CD4-positive, alpha-beta T cell treated with Interleukin-4 for 1 hour (primary cell): ENCODE measurements at regions not wholly inside any gene's neighbourhood (a gene's known extent, or its start where the extent isn't known, plus 50 kb on each side); places are given as distances from the start of the nearest gene placed in this dataset.

Source experiments
- DNase-seq, 2 donors: peaks; one replicate each; pipeline ENCODE4 v3.0.0-alpha.2; 2020 to 2022

GRCh38 chr2:506866-507265 lies 170.3 kb downstream of the TMEM18 start:
- DNase-seq, result no peak

GRCh38 chr2:506451-506850 lies 170.8 kb downstream of the TMEM18 start:
- DNase-seq, result no peak

- no peak for DNase-seq
These were observed 171.3 kb downstream of the TMEM18 start for GRCh38 chr2:505941-506340.

- no peak for DNase-seq
These were observed 173.8 kb downstream of the TMEM18 start for GRCh38 chr2:503288-503999.

- DNase-seq, result no peak
These were observed 174.4 kb downstream of the TMEM18 start for GRCh38 chr2:502831-503230.

GRCh38 chr2:501667-502066 lies 175.5 kb downstream of the TMEM18 start:
- DNase-seq, result no peak

DNA sequence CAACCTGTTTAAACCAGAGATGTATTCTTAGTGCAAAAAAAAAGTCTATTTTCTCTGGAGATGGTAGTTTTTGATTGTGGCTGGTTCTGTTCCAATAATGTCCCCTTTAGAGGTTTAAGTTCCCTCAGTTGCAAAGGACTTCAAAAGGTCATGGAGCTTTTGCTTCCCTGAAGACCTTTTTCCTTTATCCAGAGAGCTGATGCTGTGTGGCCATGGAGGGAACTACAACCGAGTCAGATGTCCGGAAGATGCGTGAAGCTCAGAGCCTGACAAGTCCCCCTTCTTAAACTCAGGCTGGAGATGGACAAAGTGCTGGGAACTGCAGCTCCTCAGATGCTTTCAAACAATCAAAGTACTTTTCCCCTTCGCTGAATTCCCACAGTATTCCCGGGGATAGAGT lies 176.1 kb downstream of the TMEM18 start:
- DNase-seq, result no peak

- DNase-seq, result no peak
These were observed 177.5 kb downstream of the TMEM18 start for GRCh38 chr2:499726-500125.

GRCh38 chr2:498493-499178 lies 178.6 kb downstream of the TMEM18 start:
- DNase-seq, result no peak

DNA sequence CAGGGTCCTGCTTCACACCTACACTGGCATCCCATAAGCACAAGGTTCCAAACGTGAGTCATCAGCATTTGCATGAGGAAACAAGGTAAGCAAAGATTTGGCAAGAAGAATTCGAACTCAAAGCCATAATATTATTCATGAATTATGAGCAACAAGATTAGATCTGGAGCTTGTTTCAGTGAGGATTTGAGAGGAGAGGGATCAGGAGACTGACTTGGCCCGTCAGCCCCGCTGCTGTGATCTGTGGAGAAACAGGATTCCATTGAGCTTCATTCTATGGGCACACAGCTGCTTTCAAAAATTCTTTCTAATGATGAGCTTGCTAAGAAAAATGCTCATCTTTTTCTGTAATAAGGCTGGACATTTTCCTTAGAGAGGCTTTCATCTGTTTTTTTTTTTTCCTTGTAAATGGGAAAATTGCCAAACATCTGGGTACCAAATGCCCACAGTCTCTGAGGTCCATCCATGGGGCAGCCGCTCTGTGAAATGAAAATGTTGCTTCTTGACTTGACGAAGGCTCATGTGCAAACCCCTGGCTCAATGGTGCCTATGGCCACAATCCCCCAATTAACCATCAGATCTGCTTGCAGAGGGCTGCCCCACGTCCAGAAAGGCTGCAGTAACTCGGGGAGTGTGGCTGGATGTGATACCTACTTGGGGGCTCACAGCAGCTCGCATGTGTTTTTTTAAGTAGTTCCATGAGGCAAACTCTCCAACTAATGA lies 179.3 kb downstream of the TMEM18 start:
- DNase-seq, result no peak

- DNase-seq, result no peak
These were observed 180.5 kb downstream of the TMEM18 start for GRCh38 chr2:496729-497128.

- DNase-seq, result no peak
These were observed 181.4 kb downstream of the TMEM18 start for GRCh38 chr2:495745-496275.

DNA sequence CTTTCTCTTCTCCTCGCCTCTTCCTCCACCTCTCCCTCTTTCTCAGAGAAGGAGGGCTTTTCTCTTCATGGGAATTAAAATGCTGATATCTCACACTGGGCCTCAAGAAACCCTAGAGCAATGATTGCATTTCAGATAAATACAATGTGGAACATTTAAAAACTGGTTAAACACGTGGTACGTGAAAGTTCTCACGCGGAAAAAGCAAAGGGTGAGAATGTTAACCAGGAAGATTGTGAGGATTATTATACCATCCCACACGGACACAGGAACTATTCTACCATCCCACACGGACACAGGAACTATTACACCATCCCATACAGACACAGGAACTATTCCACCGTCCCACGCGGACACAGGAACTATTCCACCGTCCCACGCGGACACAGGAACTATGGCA lies 182.4 kb downstream of the TMEM18 start:
- DNase-seq, result no peak

DNA sequence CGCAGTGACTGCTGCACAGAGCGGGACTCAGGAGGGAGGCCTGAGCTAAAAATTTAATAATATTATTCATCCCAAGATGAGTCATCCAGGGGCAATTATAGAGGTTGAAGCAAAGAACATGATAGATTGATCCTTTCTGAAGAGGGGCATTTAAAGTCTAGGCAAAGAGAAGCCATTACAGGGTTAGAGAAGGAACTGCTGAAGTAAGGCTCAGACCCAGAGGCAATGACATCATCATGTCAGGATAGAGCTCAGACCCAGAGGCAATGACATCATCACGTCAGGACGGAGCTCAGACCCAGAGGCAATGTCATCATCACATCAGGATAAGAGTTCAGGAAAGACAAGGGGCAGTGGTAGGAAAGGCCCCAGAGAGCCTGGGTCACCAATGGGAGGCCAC lies 184.0 kb downstream of the TMEM18 start:
- no peak for DNase-seq

DNA sequence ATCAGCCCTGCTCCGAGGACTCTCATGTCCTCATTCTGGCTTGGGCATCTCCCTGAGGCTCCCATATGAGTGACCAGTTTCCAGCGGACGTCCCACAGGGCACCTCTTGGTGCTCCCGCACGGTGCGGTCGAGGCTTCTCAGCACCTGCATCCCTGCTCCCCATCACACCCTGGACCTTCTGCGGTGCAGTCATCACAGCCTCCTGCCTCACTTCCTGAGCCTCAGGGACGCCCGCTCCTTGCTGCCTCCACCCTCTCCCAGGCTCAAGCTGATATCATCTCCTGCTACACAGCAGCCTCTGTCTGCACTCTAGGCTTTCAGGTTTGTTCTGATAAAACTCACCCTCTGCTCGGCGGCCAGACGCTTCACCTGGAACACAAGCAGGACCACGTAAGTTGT lies 185.0 kb downstream of the TMEM18 start:
- DNase-seq, result no peak

DNA sequence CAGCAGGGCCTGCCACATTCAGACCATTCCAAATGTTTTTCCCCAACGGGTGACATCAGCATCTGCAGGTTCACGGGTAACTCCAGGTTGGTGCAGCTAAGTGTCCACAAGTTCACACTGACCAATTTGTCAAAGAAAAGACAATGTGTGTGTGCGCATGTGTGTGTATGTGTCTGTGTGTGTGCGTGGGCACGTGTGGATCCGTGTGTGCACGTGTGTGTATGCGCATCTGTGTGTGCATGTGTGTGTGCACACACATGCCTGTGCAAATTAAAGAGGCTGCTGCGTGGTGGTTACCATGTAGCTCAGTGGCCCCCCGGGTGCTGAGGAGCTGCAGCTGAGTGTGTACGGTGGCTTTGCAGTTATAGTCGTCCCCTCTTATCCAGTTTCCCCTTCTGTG lies 187.4 kb downstream of the TMEM18 start:
- no peak for DNase-seq

DNA sequence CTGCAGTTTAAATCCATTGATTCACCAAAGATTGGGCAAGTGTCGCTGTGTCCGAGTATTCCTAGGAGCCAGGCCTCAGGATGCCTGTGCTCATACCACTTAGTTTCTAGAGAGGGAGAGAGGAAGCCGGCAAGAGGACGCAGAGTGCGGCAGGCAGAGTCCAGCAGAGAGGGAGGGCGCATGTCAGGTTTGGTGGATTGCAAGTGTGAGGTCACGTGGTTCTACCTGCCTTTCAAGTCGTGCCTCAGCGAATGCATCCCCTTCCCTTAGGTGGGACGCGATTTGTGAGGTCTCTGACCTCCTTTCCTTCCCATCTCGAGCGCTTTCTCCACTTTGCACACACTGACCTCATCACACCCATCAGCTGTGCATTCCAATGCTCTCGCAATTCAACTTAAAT lies 188.1 kb downstream of the TMEM18 start:
- no peak for DNase-seq

DNA sequence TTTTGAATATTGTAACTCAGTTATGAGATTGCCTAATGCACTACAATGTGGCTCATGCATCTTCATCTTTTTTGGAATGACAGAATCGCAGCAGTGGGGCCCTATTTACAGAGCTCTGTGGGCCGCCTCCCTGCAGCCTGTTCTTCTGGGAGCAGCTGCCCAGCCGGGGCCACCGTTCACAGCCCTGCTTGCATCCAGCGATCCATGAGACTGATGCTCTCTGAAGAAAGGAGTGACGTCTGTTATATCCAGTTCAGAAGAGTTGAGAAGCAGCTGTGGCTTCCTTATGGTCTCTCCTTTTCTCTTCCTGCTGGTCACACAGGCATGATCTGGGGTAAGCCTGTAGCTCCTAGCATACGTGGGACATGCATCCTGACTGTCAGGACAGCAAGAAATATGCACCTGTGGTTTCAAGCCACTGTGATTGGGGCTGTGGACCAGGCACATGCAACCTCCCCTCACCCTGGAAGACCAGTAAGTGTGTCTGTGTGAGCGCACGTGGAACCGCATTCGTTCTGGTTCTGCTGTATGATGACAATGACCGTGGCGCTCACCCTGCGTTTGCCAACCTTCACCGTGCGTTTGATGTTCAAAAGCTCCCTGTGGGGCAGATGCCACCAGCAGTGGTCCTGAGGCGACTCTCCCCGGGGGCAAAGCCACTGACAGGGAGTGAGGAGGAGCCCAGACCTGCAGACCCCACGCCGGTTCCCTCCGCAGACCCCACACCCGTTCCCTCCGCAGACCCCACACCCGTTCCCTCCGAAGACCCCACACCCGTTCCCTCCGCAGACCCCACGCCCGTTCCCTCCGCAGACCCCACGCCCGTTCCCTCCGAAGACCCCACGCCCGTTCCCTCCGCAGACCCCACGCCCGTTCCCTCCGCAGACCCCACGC lies 189.8 kb downstream of the TMEM18 start:
- no peak for DNase-seq

- DNase-seq, result no peak
These were observed 190.8 kb downstream of the TMEM18 start for GRCh38 chr2:486371-486770.

DNA sequence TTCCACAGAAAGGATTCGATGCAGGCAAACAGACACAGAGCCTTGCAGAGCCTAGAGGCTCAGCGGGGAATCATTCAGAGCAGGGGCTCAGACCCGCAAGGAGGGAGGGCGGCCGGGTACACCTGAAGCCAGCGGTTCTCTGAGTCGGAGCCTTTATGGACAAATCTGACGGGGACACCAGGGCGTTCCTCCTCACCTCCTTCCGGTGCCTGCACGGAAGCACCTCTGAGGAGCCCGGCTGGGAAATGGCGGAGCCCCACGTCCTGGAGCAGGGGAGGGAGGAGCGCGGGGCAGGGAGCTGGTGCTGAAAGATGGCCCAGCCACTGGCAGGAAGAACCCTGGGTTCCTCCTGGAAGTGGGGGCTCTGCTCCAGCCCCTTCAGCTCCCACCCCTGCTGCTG lies 193.5 kb upstream of the ALKAL2 start:
- no peak for DNase-seq

GRCh38 chr2:479490-480176 lies 191.7 kb upstream of the ALKAL2 start:
- no peak for DNase-seq

DNA sequence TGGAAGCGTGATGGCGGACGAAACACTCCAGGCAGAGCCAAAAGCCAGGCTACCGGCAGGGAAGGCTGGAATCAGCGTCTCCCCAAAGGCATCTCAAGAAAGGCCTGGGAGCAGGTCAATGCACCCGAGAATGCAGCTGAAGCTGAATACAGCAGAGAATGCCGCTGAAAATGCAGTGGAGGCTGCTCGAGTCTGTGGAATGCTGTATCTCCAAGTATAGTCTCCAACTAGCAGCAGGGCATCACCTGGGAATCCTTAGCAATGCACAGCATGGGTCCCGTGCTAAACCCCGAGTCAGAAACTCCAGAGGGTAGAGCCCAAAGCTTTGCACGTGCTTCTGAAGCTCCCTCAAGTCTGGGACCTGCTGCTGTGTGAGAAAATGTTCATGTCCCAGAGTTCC lies 191.1 kb upstream of the ALKAL2 start:
- no peak for DNase-seq
